ENCODE measurements at regions not wholly inside any gene's neighbourhood (a gene's known extent, or its start where the extent isn't known, plus 50 kb on each side); places are given as distances from the start of the nearest gene placed in this dataset.
"Not testable (repeated sequence)": the region's sequence is repeated elsewhere in the genome, so short reads cannot be mapped to it uniquely, and the experiment has no call there.

DNA sequence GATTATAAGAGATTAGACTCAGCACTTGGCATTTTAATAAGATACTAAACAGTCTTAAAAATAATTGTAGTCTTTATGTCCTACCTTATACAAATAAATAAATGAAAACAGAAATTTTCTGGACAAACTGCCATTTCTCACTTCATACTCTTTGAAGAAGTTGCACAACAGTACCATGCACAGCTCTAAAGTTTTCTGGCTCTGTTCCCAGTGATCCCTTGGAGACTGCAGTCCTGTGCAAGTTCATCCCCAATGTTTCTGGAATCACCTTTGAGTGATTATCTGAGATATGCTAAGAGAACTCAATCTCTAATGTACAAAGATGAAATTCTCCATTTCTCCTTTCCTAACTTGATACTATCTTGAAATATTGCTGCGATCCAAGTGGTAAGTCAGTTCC is 330.4 kb upstream of the EDIL3 start:
- intact Hi-C loops (cut with DNase I) = no loop called here
- DNase-seq (no peak), ATAC-seq (no peak)
- H3K27ac ChIP-seq = no peak overlapping the region
- no peaks in the 10 kb centered on the region for H3K36me3 ChIP-seq
- no peak overlapping the region for H3K4me3 ChIP-seq
- TF ChIP-seq, protein P1, sequence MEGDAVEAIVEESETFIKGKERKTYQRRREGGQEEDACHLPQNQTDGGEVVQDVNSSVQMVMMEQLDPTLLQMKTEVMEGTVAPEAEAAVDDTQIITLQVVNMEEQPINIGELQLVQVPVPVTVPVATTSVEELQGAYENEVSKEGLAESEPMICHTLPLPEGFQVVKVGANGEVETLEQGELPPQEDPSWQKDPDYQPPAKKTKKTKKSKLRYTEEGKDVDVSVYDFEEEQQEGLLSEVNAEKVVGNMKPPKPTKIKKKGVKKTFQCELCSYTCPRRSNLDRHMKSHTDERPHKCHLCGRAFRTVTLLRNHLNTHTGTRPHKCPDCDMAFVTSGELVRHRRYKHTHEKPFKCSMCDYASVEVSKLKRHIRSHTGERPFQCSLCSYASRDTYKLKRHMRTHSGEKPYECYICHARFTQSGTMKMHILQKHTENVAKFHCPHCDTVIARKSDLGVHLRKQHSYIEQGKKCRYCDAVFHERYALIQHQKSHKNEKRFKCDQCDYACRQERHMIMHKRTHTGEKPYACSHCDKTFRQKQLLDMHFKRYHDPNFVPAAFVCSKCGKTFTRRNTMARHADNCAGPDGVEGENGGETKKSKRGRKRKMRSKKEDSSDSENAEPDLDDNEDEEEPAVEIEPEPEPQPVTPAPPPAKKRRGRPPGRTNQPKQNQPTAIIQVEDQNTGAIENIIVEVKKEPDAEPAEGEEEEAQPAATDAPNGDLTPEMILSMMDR (IDR thresholded peaks at IDR 0.05) = no peak
- TF ChIP-seq POLR2A (IDR thresholded peaks at IDR 0.05) = no peak
- peaks cover 0 to 10% (median 0%) of the 10 kb centered on the region in 12 donors for H3K9me3 ChIP-seq
- H3K27me3 ChIP-seq = no peaks in the 10 kb centered on the region
- 89 to 100% (median 94%) methylated on average over 1 of the region's 1 CpG for WGBS, 4 donors
- no peaks in the 10 kb centered on the region for H3K4me1 ChIP-seq

DNA sequence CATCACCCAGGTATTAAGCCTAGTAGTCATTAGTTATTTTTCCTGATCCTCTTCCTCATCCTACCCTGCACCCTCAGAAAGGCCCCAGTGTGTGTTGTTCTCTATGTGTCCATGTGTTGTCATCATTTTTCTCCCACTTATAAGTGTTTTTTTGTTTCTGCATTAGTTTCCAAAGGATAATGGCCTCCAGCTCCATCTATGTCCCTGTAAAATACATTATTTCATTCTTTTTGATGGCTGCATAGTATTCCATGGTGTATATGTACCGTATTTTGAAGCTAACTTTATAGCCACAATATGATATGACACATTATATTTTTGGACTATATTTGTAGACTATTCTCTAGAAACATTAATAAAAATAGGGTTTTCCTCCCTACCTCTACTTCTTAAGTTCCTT is 324.4 kb upstream of the EDIL3 start:
- DNase-seq (no peak), ATAC-seq (no peak)
- intact Hi-C loops (cut with DNase I) = no loop called here
- Histone ChIP-seq H3K4me3 (no peak overlapping the region), H3K27ac (no peak overlapping the region), H3K36me3 (no peaks in the 10 kb centered on the region), H3K27me3 (no peaks in the 10 kb centered on the region), H3K9me3 (peaks cover 0 to 8% (median 0%) of the 10 kb centered on the region in 12 donors), H3K4me1 (no peaks in the 10 kb centered on the region)
- WGBS, 4 donors = 88 to 94% (median 92%) methylated on average over 1 of the region's 1 CpG
- TF ChIP-seq, protein P1 (IDR thresholded peaks at IDR 0.05) = no peak
- TF ChIP-seq POLR2A (IDR thresholded peaks at IDR 0.05) = no peak

DNA sequence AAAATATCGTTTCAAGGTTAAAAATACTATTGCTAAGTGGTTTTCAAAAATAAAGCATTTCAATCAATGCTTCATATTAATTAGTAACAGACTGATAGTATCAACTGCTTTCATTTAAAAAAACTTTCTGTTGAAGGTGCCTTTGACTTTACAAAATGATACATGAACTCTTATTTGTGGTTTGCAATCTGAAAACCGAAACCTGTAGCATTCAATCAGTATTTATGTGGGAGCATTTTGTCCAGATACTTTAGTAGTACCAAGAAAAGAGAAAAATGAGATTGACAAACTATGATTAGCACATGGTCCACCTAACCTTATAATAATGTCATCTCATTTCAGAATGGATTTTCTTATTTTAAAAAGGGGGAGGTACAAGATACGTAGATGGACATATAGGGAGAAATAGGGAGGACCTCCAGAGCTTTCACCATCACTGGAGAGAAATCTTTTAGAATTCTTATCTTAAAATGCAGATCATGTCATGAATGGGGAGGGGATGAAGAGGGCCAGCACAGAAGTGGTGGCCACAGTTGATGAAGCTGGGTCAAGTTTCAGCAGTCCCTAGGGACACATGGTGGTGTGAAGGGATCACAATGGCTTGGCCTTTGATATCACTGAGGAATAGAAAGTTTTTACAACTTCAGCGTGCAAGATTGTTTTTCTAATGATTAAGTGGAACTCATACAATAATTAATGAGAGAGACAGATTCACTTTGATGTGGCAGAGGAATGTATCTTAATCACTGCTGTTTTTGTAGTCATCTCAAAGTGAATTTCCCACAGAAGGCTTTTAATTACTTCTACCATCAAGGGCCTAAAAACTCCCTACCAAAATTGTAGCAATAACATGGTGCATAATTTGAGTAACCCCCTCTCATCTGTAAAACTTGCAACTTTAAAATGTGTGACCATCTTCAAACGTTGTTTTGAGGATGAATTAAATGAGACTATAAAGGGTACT is 322.3 kb upstream of the EDIL3 start:
- Histone ChIP-seq H3K27ac (no peak overlapping the region), H3K36me3 (no peaks in the 10 kb centered on the region), H3K9me3 (peaks cover 0 to 8% (median 0%) of the 10 kb centered on the region in 12 donors), H3K4me3 (no peak overlapping the region), H3K27me3 (no peaks in the 10 kb centered on the region), H3K4me1 (no peaks in the 10 kb centered on the region)
- ATAC-seq (no peak), DNase-seq (no peak)
- TF ChIP-seq, protein P1 (IDR thresholded peaks at IDR 0.05) = no peak
- TF ChIP-seq POLR2A (IDR thresholded peaks at IDR 0.05) = no peak
- intact Hi-C loops (cut with DNase I) = no loop called here
- 48 to 59% (median 59%) methylated on average over 5 of the region's 5 CpGs for WGBS, 4 donors

DNA sequence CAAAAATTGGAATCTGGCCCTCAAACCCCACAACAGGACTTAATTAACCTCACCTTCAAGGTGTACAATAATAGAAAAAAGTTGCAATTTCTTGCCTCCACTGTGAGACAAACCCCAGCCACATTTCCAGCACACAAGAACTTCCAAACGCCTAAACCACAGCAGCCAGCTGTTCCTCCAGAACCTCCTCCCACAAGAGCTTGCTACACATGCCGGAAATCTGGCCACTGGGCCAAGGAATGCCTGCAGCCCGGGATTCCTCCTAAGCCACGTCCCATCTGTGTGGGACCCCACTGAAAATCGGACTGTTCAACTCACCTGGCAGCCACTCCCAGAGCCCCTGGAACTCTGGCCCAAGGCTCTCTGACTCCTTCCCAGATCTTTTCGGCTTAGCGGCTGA is 315.9 kb upstream of the EDIL3 start:
- DNase-seq; H3K27ac ChIP-seq; ATAC-seq; H3K4me3 ChIP-seq; H3K4me1 ChIP-seq; intact Hi-C loops (cut with DNase I); H3K27me3 ChIP-seq; H3K36me3 ChIP-seq: not testable (repeated sequence)
- H3K9me3 ChIP-seq = peaks cover 0 to 11% (median 0%) of the 10 kb centered on the region in 12 donors
- 83 to 91% (median 89%) methylated on average over 5 to 7 of the region's 7 CpGs for WGBS, 4 donors

All from heart left ventricle (tissue), 16 donors.